HG02885 (cell line): ENCODE measurements at regions not wholly inside any gene's neighbourhood (a gene's known extent, or its start where the extent isn't known, plus 50 kb on each side); places are given as distances from the start of the nearest gene placed in this dataset.

Experiments used
- ATAC-seq: cut with Tn5 transposase; IDR thresholded peaks from one replicate; pipeline ENCODE4 v1.9.1; 2021; ENCODE audit warnings: mild to moderate bottlenecking; ENCODE audit not compliant: unreplicated experiment, poor library complexity

DNA sequence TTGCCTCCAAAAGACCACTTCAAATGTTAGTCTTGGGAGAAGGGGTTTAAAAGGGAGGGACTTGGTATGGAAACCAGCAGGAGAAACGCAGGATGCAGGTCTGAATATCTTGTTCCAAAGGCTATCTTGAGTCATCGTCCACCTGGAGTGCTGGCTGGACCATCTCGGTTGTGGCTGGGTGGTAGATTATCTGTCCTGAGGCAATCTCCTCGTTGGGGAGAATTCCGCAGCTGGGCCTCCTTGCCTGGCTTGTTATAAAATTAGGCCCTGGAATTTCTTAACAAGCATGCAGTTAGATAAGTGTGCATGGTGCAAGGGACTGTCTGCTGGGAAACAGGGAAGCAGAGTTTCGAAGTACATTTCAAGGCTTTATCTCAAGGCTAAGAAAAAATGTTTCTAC, 2045.7 kb upstream of the TENM3 start:
- no peak for ATAC-seq

DNA sequence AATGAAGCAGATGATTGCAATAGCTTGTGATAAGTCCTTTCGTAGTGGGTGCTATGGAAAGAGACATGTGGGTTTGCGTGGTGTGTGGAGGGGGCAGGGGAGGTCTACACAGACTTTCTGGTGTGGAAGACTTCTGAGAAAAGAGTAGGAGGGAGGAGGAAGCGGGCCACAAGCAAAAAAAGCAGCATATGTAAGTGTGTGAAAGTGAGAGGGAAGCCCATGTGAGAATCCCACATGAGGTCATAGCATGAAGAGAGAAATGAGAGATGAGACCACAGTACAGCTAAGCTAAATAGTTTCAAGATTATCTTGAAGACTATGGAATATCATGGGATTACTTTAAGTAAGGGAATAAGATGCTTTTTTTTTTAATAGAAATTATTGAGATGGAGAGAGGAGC, 2039.9 kb upstream of the TENM3 start:
- peak; percentile 91 for ATAC-seq

DNA sequence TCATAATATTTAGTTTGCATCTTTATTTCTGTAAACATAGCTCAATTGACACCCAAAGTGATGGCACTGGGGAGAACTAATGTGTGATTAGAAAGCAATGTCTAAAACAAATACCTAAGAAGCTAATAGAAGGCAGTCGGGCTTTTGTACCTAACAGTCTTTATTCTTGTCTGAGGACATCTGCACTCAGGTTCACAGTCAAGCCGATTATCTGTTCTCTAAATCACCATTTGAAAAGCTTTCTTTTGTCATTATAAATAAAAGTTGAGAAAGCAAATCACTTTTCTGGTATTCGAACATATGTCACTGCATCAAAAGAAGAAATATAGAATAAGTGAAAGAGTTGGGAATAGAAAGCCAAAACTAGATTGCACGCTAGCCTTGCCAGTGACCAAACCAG, 2037.9 kb upstream of the TENM3 start:
- no peak for ATAC-seq

DNA sequence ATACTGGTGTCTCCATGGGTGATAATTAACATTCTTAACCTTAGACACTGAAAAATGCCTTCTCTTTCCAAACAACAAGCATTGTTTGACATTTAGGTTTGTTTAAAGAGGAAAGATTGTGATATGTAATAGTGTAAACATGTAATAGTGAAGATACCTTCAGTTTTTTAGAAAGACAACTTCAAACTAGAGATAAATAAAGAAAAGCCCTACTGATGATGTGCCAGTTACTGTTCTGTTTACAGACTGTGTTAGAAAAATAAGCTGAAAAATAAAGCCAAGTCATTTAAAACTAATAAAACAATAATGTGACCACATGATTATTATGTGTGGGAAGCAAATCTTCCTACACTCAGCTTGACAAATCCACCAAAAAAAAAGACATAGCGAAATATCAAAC, 2035.3 kb upstream of the TENM3 start:
- no peak for ATAC-seq

DNA sequence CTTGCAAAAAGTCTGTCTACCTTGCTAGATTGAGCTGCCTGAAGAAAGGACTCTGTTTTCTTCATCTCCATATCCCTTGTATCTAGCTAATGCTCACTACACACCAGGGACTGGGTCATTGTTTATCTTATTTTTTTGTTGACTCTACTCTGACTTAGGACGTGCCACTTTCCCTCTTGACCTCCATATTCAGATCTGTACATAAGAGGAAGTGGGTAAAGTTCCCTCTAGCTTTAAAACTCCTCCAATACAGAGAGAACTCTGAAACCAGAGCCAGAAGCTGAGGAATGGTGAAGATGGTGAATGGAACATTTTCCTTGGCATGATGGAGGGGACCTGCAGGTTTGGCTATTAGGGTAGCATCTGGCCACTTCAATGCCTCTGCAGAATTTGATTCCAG, 2026.1 kb upstream of the TENM3 start:
- ATAC-seq, result no peak

DNA sequence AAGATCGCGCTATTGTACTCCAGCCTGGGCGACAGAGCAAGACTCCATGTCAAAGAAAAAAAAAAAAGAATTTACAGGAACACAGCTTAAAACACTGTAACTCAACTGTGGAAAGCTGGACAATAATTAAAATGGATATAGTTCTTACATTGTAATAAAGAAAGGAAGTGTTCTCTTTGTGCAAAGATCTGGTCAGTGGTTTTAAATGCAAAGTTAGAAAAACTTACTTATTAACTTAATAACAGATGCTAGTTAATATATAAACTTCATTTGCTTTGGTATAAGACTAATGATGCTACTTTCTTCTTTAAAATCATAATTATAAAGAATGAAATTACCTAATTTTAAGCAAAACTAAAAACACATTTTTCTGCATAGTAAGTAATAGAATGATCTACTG, 2024.1 kb upstream of the TENM3 start:
- ATAC-seq, result no peak

DNA sequence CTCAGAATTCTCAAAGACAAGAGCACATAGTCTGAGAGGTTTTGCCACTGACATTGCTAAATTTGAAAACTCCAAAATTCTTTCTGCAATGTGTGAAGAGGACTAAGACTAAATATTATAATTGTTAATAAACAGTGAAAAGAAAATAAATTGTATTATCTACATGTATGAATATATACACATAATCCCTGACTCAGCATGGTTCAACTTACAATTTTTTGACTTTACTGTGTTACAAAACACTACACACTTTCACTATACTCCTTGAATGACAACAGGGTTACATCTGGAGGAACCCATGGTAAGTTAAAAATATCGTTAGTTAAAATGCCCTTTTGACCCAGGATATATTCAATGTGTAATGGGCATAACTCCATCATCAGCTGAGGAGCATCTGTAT, 2017.2 kb upstream of the TENM3 start:
- ATAC-seq, result no peak

DNA sequence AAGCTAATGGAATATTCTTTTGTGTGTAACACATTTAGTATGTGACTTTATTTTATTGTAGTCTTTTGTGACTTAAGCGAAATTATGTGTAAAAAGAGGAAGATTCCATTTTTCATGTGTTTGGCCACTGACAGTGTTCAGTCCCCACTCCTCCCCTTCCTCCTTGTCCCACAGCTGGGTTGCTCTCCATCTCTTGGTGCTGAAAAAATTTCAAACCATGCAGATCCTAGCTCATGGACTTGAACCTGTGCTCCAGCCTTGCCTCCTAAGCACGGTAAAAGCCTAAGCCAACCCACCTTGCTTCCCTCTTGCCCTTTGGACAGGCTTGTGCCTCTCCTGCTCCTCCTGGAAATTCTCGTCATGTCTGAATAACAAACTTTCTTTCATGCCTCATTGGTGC, 2008.5 kb upstream of the TENM3 start:
- no peak for ATAC-seq

DNA sequence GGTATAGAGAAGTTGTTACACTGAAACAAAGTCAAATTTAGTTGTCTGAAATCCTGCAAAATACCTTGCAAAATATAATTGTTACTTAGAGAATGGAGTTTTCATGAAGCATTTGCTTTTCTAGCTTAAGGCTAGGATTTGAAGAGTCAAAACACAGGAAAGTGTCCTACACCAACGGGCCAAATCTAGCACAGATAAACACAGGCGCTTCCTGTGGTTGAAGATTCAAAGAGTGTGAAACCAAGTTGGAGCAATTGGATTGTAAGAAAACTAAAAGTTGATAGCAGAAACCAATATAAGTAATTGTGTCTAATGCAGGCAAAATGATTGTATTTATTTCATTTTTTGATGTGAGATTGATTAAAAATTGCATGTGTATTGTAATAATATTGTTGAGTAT, 2002.5 kb upstream of the TENM3 start:
- no peak for ATAC-seq

DNA sequence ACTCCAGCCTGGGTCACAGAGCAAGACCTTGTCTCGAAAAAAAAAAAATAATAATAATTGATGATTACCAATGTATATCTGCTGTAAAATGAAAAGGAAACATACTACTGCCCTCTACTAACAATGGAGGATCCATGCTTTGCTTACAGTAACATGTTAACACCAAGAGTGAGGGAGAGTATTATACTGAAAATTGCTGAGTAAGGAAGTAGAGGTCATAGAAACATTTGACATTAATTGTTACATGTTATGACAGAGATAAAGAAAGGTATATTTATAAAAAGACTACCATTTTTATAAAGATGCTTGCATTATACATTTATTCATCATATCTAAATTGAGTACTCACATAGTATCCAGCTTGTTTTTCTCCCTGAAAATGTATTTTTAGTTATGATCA, 1989.8 kb upstream of the TENM3 start:
- no peak for ATAC-seq

DNA sequence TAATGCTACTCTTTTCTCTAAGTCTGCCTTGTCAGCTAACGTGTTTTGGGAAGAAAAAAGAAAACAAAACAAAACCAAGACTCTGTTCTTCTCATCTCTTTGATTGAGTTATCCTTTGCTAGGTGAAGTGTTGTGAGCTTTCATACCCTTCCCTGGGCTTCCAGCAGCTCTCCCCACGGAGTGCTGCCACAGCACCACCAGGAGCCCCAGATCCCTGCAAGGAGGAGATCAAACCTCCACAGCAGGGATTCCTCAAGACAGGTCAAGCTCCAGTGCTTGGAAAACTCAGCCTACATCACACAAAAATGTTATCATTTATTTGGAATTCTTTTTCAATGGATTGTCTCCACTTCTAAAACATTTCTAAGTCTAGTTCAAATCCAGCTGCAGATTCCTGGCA, 1981.9 kb upstream of the TENM3 start:
- no peak for ATAC-seq

DNA sequence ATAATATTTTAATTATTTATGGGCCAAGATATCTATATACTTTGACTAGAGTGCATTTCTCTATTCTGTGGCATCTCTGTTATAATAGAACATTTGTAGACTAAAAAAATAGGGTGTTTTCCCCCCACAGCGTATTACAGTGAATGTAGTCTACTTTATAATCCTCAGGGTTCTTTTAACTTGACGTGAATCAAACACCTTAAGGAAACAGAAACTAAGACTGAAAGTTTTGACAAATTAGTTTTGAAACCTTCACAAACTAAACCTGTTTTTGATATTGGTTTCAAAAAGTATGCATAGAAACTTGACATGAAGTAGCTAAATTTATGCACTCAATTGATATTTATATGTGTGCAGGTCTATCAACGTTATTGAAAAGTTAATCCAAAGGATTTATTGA, 1963.1 kb upstream of the TENM3 start:
- ATAC-seq, result peak; percentile 71

DNA sequence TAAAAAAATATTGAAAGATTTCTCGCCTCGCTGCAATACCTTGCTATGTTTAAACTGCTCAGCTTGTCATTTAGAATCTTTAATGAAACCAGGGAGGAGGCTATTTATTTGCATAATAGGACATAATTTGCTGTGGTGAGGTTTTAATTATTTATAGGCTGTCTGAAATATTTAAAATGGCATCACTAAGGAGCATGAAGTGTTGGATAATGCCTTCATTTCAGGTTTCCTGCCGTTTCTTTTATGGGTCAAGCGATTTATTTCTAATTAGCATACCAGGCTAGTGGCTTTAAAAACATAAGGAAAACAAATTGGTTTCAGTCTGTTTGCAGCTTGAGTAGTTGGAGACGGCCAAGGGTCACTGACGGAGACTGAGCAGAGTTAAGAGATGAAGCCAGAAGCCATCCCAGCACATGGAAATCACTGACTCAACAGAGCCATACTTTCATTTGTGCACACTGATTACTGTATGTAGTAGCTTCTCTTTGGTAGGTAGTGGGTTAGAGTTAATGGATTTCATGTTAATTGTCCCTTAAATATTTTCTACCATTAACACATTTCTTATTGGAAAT, 1962.4 kb upstream of the TENM3 start:
- ATAC-seq, result no peak

DNA sequence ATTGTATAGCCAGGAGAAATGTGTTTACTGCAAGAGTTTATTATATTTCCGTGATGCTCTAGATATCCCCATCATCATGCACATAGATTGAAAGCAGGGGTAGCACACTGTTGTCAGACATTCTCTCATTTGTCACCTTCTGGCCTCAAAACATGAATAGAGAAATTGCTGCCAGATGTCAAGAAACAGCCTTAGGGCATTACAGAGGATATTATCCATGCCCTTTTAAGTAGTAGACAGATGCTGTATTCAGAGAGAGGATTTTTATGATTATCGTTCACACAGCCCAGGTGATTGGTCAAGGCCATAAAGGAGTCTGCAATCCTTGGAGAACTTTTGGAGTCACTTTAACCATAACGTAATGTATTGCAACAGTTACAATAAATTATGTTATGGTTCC, 1961.5 kb upstream of the TENM3 start:
- no peak for ATAC-seq

DNA sequence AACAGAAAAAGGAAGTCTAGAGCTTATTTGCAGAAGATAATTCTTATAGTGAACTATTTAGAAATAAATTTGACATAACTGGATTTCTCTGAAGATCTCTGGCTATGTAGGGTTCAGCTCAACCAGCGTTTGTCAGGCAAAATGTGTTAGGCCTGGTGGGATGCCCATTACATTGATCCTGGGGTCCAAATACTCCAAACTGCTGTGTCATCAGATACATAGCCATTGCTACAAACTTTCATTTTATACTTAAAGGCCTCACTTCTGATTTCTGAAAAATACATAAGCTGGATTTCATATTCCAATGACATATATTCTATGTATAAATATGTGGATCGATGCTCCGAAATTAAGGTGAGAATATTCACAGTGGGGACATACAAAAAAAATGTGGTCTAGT, 1958.9 kb upstream of the TENM3 start:
- ATAC-seq, result no peak

DNA sequence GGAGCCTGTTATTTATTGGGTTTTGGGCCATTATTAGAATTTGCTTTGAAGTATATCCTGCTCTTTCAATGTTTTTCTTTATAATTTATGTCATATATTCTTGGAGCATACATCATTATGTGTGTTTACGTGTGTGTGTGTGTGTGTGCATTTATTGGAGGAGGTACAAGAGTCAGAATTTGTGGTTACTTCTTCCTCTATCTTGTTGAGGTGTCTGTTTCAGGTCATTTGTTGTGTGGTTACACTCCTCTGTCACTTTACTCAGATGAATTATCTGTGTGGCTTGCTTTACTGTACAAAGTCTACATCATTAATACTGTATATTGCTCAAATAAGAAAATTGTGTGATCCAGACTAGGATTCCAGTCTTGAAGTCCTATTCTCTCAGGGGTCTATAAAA, 1957.4 kb upstream of the TENM3 start:
- ATAC-seq, result no peak

DNA sequence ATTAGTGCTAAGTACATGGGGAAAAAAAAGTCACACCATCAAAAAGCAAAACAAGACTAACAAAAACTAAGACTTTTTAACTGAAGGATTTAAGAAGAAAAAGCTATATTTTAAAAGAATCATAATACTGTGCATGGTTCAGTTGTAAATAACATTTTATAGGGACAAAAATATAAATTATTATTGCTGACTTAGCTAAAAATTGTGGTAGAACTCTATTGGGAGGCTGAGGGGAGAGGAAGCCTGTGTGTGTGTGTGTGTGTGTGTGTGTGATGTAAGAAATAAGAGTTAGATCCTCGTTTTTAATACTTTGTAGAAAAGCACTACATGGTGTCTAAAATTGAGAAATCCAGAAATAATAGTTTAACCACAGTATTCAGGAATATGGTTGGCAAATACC, 1950.9 kb upstream of the TENM3 start:
- ATAC-seq, result no peak

DNA sequence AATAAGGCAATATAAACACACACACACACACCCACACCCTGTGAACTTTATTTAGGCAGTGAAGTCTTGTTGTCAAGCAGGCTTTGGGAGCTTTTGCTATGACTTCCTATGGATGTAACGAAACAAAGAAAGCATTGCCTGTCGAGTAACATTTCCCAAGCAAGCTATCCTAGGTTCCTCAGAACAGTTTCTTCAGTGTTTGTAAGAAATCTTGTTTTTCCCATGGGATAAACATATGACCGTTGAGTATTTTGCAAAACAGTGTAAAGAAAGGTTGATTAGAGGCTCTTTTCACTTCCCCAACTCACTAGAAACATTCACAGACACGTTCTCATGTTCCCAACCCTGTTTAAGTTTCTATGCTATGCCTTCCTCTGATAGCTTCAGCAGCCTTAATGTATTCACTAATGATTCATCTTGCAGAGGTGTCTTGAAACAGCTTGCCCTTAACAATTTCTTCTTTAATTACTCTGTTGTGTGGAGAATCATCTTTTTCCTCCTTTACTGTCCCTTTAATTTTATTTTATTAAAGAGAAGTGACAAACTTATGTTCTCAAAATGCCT, 1947.1 kb upstream of the TENM3 start:
- ATAC-seq, result no peak

DNA sequence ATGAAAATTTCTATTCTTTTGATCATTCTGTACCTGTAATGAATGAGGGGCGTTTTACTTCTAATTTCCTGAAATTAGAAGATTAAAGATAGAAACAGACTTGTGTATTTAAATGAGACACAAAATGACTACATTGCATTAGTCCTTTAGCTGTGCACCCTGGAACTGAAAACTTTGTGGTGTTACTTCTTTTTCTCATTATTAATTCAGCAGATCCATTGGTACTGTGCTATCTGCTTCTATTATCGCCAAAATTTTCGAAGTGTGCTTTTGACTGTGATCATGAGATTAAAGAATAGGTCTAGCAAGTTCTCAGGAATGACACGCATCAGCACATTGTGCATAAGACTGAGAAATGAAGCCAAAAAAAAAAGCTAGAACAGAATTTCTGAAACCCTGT, 1938.9 kb upstream of the TENM3 start:
- no peak for ATAC-seq

DNA sequence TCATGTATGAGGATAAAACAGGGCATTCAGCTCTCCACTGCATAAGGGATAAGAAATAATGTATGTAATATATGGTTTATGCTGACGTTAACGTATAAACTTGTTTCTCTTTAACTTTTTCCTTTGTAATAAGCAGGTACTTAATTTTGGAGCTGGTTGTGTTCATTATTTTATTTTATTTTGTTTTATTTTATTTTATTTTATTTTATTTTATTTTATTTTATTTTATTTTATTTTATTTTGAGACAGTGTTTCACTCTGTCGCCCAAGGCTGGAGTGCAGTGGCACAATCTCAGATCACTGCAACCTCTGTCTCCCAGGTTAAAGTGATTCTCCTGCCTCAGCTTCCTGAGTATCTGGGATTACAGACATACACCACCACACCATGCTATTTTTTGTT, 1932.6 kb upstream of the TENM3 start:
- ATAC-seq, result no peak

DNA sequence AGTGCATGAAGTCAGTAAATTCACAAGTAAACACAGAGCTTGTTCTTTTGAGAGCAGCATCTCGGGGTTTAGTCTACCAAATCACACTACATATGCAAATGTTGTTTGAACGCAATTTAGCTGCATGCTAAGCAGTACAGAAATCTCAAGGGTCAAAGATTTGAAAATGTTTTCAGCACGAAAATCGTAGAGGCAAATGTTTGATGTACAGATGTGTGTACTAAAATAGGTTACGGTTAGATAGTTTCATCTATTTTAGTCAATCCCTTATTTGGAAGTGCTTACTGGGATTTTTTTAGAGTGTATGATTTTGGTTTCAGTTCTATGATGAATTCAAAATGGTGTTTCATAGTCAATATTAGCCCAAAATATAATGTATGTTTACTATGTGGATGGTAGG, 1928.2 kb upstream of the TENM3 start:
- ATAC-seq, result peak; percentile 61

DNA sequence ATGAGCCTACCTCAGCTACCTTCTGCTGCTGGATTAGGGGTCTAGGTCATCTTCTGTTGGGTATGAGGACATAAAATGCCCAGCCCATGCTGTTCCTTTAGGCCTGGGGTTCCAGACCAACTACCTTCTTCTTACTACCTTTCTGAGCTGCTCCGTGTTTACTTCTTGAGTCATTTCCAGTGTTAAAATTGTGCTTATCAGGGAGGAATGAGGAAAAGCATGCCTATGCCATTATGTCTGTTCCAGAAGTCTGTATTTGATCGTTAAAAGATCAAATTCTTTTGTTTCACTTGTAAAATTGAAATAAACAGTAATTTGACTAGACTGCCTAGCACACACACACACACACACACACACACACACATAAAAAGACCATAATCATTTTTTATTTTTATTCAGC, 1912.7 kb upstream of the TENM3 start:
- ATAC-seq, result no peak

DNA sequence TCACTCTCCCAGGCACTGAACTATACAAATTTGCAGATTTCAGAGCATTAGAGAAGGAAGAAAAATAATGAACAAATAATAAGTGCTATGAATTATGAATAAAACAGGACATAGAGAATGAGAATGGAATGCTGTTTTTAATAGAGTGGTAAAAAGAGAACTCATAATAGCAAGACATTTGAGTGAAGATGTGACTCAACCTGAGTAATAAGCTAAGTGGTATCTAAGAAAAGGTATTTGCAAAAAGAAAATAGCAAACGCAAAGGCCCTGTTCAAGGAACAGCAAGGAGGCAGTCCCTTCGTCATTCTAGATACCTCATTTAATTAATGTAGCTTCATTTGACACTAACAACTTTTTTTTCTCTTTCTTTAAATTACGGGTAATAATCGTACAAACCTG, 1910.0 kb upstream of the TENM3 start:
- ATAC-seq, result no peak
